KOPT-K1 (cell line): ENCODE measurements at regions not wholly inside any gene's neighbourhood (a gene's known extent, or its start where the extent isn't known, plus 50 kb on each side); places are given as distances from the start of the nearest gene placed in this dataset.

ENCODE experiments used
- H3K27ac ChIP-seq: fragments of 200-600 bp; sonication (generic); 2 replicates; pipeline ENCODE4 v1.5.1; 2016; ENCODE audit warnings: antibody characterized with exemption, mild to moderate bottlenecking, low read depth, low read length; ENCODE audit not compliant: poor library complexity, severe bottlenecking
- H3K36me3 ChIP-seq: fragments of 200-600 bp; sonication (generic); 2 replicates; pipeline ENCODE4 v1.5.1; 2017; ENCODE audit warnings: antibody characterized with exemption, mild to moderate bottlenecking, low read length, moderate library complexity; ENCODE audit not compliant: insufficient read depth
- H3K9me3 ChIP-seq: fragments of 200-600 bp; sonication (generic); 2 replicates; pipeline ENCODE4 v1.5.1; 2017; ENCODE audit warnings: antibody characterized with exemption, low read length, mild to moderate bottlenecking; ENCODE audit not compliant: insufficient read depth, poor library complexity, severe bottlenecking

DNA sequence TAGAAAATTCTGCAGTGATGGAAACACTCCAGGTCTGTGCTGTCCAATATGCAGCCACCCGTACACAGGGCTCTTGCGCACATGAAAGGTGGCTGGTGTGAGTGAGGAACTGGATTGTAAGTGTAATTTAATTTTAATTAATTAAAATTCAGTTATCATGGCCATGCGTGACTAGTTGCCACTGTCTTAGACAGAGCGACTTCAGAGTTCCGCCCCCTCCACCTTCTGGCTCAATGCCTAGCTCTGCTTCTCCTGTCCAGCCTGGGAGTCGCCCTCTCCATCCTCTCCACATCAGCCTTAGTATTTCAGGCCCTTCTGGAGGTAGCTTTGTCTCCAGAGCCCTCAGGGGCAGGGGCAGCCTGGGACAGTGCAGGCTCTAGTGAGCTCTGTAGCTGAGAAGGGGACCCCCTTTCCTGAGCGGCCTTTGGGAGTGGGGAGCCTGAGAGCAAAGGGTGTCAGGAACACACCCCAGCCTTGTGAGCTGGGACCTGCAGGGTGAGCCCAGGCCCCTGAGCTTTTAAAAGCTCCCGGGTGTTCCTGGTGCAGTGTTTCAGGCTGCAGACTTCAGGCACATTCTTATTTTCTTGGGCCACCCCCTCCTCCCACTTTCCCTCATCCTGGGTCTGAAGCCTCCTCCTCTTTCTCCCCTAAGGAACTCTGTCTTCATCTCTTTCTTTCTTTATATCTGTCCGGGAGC lies 99.4 kb downstream of the IRF8 start:
- H3K36me3 ChIP-seq: no peaks in the 10 kb centered on the region
- no peaks in the 10 kb centered on the region for H3K9me3 ChIP-seq
- H3K27ac ChIP-seq: no peak overlapping the region

DNA sequence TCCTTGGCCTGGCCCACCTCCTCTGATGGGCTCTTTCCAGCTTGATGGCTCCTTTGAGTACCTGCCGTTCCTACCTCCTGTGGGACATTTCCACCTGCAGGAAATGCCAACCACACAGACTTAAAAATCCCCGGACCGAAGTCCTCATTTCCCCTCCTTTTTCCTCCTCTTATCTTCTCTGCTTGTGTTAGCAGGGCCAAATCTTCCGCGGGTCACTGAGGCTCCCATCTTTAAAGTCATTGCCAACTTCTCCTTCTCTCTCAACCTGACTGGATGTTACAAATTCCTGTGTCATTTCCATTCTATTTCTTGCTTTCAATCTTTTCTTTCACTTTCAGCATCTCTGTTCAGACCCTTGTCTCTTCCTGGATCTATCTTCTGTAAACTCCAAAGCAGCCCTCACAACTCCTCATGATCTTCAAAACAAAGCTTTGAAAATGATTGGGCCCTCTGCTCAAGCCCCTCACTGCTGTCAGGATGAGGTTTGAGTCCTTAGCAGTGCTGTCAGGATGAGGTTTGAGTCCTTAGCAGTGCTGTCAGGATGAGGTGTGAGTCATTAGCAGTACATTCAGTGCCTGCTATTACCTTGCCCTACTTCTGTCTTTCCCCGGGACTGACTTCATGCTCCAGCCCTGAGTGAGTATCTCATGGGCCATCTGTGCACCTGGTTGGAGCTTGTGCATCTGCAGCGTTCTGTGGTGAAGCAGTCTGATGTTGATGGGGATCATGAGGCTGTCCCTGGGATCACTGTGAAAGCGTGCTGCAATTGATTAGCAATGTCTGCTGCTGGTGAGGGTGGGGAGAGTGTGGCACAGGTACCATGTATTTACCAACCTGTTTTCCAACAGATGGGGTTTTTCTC lies 100.1 kb downstream of the IRF8 start:
- H3K36me3 ChIP-seq: no peaks in the 10 kb centered on the region
- no peak overlapping the region for H3K27ac ChIP-seq
- no peaks in the 10 kb centered on the region for H3K9me3 ChIP-seq

DNA sequence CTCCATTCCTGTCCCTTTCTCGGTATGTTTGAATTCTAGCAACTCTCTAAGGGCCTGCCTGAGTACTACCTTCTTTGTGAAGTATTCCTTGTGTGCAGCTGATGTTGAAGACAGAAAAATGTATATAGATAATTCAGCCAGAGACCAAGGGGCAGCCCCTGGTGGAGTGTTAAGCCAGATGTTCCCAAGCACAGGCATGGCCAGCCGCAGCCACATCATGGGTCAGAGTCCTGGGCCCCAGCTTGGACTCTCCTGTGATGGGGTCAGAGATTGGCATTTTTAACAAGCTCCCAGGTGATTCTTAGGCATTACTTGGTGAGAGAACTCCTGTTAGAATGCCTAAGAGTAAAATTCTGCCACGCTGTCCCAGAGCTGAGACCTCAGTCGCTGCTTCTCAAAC lies 100.8 kb downstream of the IRF8 start:
- H3K36me3 ChIP-seq: no peaks in the 10 kb centered on the region
- no peaks in the 10 kb centered on the region for H3K9me3 ChIP-seq
- H3K27ac ChIP-seq: no peak overlapping the region

DNA sequence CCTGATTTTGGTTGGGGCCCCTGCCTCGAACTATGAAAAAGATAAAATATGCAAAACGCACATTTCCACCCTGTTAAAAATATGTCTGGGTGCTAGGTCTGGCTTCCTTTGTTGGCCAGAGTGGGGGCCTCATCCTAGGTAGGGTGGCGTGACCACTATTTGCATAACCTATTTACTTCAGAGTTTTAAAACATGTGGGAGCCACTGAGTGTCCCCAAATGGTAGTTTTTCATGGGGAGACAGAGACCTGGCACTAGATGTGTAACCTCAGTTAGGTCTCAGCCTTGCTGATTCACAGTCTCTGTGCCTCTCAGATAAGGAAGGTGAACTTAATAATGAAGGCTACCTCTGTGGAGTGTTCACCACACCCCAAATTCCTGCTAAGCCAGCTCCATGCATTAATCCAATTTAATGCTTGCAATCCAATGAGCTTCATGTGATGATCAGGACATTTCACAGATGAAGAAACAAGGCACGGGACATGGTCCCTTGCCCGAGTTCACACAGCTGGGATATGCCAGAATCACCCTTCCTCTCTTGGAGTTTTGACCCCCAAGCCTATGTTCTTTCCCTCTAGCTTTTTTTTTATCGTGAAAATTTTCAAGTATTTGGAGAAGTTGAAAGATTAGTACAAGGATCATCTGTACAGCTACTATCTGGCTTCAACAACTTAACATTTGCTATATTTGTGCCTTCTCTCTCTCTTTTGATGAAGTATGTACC lies 103.4 kb downstream of the IRF8 start:
- Histone ChIP-seq H3K36me3 (no peaks in the 10 kb centered on the region), H3K9me3 (no peaks in the 10 kb centered on the region), H3K27ac (no peak overlapping the region)

DNA sequence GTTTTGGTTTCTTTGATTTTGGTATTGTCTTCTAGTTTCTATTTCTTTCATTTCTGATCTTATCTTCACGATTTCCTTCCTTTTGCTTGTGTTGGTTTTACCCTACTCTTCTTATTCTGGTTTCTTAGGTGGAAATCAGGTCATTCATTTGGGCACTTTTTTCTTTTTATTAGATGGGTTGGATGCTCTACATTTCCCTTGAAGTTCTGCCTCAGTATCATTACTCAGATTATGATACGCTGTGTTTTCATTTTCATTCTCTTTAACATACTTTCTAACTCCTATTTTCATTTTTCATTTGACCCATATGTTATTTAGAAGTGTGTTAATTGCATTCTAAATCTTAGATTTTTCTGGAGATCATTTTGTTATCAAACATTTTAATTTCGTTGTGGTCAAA lies 108.6 kb downstream of the IRF8 start:
- H3K9me3 ChIP-seq: no peaks in the 10 kb centered on the region
- no peaks in the 10 kb centered on the region for H3K36me3 ChIP-seq
- no peak overlapping the region for H3K27ac ChIP-seq

DNA sequence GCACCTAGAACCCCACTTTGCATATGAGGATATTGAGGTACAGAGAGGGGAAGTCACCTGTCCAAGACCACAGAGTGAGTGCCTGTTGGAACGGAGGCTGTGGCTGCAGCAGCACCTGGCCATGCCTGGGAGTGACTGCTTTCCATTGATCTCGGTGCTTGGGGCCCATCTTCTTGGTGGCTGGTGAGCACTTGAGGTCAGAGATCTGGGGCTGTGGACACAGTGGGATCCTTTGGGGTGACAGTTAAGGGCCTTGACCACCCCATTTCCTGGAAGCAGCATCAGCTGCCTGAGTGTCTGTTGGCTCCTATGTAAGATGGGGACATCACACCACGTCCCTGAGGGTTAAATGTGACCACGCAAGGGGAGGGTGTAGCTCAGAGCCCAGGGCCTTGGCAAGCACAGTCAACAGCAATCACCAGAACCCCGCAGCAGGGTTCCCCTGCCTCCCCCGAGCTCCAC lies 111.7 kb downstream of the IRF8 start:
- Histone ChIP-seq H3K36me3 (no peaks in the 10 kb centered on the region), H3K9me3 (no peaks in the 10 kb centered on the region), H3K27ac (no peak overlapping the region)

DNA sequence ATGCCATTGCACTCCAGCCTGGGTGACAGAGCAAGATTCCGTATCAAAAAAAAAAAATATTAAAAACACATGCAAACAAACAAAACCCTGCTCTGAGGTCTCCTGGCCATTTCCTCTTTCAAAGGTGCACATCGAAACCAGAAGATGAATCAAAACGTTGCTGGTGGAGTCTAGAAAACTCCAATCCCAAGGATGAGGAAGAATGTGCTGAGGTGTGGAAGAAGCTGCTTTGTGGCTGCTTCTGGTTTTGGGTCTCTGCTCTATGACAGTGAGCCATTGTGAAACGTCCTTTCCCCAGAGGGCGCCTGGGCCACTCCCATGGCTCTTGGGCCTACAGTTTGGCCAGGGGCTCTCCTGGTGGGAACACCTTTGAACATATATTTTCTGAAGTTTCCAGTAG lies 112.6 kb downstream of the IRF8 start:
- Histone ChIP-seq H3K9me3 (no peaks in the 10 kb centered on the region), H3K27ac (no peak overlapping the region), H3K36me3 (no peaks in the 10 kb centered on the region)

DNA sequence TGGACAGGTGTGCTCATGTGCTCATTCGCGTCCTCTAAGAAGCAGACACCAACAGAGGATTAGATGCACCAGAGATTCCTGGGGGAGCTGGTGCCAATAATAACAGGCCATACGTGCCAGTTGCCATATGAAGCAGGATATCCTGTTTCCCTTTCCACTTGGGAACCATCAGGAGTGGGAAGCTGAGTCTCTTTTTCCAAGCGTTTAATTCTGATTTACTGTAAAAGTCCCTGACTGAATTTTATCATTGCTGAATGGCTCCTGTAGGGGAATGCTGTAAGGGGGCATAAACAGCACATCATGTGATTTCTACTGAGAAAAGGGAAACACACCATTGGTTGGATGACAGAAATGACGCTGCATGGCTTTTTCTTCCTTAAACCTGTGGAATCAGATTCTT lies 113.3 kb downstream of the IRF8 start:
- no peaks in the 10 kb centered on the region for H3K36me3 ChIP-seq
- no peaks in the 10 kb centered on the region for H3K9me3 ChIP-seq
- H3K27ac ChIP-seq: no peak overlapping the region

DNA sequence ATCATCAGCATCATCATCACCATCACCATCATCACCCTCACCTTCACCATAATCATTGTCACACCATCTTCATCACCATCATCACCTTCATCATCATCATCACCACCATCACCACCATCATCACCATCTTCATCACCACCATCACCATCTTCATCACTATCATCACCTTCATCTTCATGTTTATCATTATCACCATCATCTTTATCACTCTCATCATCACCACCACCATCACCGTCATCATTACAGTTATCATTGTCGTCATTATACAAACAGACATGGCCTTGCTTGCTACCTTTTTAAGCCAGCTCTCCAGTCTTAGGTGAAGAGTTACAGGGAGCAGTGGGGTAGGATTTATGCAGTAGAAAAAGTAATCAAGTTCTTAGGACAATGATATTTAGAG lies 114.9 kb downstream of the IRF8 start:
- Histone ChIP-seq H3K27ac (no peak overlapping the region), H3K36me3 (no peaks in the 10 kb centered on the region), H3K9me3 (peaks cover 2% of the 10 kb centered on the region)

DNA sequence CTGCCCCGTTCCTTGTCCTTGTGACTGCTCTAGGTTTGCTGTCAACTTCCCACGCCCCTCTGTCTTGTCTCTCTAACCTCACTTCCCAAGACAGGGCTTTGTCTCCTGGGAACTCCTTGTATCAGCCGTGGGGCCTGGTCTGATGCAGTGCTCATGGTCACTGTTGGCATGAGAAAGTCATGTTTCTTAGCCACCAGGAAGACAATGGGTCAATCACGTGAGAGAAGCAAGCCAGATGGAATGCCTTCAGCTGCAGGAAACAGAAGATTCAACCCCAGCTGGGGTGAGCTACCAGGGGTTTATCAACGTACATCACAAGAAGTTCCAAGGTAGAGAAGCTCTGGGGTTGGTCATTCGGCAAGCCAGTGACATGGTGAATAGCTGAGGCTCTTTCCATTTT lies 116.6 kb downstream of the IRF8 start:
- no peak overlapping the region for H3K27ac ChIP-seq
- peaks cover 19% of the 10 kb centered on the region for H3K9me3 ChIP-seq
- no peaks in the 10 kb centered on the region for H3K36me3 ChIP-seq

DNA sequence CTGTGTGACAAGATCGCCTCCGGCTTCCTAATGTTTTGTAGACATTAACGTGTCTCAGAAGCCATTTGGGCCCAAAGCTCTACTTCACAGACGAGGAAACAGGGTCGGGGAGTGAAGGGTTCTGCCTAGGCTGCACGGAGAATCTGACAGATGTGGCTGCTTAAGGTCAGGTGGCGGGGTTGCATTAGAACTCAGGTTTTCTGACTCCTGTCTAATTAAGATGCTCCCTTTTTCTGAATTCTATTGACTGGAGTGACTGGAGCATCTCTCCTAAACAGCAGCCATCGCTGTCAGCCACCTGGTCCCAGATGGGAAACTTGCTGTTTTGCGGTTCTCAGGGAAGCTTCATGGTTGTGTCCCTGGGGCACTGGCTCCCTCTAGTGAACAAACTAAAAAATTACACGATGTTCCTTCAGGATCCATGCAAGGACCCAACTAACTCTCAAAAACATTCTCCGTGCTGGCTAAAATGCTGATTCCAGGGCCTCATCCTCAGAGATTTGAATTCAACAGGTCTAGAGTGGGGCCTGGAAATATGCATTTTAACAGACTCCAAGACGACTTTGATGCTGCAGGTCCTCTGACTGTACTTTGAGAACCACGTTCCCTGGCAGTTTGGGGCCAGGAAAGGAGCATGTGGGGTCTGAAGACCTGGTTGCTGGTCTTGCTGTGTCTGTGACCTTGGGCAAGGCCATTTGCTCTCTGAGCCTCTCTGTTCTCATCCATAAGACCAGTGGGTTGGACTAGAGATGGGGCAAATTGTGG lies 117.4 kb downstream of the IRF8 start:
- no peaks in the 10 kb centered on the region for H3K36me3 ChIP-seq
- H3K27ac ChIP-seq: no peak overlapping the region
- H3K9me3 ChIP-seq: peaks cover 22% of the 10 kb centered on the region

DNA sequence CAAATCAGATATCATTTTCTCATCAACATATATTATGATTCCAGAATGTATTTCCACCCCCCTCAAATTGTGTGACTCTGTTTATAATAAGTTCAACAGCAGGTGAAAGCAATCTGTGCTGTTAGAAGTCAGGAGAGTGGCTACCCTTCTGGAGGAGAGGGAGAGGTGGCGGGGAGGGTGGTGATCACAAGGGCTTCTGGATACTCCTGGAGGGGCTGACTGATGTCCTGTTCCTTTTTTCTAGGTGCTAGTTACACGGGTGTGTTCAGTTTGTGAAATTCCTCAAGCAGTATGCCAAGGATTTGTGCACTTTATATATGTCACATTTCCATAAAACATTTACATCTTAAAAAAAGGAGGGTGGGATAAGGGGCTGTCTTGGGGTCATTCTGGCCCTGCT lies 119.1 kb downstream of the IRF8 start:
- Histone ChIP-seq H3K9me3 (peaks cover 31% of the 10 kb centered on the region), H3K27ac (no peak overlapping the region), H3K36me3 (no peaks in the 10 kb centered on the region)

DNA sequence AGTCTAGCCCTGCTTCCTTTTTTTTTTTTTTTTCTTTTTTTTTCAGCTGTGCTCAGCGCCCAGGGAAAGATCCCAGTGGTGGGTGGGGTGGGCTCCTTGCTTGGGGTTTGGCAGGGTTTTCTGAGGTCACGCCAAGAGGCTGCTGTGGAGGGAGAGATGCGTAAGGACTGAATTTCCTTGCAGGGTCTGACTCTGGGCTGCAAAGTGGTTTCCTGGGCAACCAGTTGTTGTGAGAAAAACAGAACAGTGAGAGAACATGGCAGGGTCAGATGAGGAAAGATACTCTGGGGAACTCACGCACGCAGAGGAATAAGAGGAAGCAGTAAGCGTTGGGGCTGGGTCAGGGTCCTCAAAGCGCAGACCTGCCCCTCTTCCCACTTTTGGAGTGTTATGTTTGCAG lies 119.5 kb downstream of the IRF8 start:
- Histone ChIP-seq H3K27ac (no peak overlapping the region), H3K9me3 (peaks cover 32% of the 10 kb centered on the region), H3K36me3 (no peaks in the 10 kb centered on the region)

DNA sequence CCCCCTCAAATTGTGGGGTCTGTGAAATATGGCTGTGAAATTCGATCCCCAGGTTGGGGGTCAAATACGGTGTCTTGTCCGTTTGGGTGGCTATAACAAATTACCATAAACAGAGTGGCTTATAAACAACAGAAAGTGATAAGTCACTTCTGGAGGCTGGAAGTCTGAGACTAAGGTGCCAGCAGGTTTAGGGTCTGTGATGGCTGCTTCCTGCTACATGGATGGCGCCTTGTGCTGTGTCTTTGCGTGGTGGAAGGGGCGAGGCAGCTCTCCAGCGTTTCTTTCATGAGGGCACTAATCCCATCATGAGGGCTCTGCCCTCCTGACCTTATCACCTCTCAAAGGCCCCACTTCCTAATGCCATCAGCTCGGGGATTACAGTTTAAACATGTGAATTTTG lies 120.0 kb downstream of the IRF8 start:
- Histone ChIP-seq H3K9me3 (peaks cover 37% of the 10 kb centered on the region), H3K36me3 (no peaks in the 10 kb centered on the region), H3K27ac (no peak overlapping the region)
